HG03095 (cell line): ENCODE measurements at regions not wholly inside any gene's neighbourhood (a gene's known extent, or its start where the extent isn't known, plus 50 kb on each side); places are given as distances from the start of the nearest gene placed in this dataset.
"Not testable (repeated sequence)": the region's sequence is repeated elsewhere in the genome, so short reads cannot be mapped to it uniquely, and the experiment has no call there.

Experiments
- ATAC-seq: cut with Tn5 transposase; IDR thresholded peaks from one replicate; pipeline ENCODE4 v1.9.1; 2021; ENCODE audit warnings: moderate library complexity; ENCODE audit not compliant: unreplicated experiment

- ATAC-seq, result no peak
Measured at GRCh38 chr10:63003816-63004453, 129.2 kb upstream of the NRBF2 start.

GRCh38 chr10:62996925-62997324 is 136.2 kb upstream of the NRBF2 start:
- ATAC-seq, result no peak

- ATAC-seq, result no peak
Measured at GRCh38 chr10:62996516-62996915, 136.6 kb upstream of the NRBF2 start.

- no peak for ATAC-seq
Measured at GRCh38 chr10:62993121-62993520, 140.0 kb upstream of the NRBF2 start.

- peak; percentile 69 for ATAC-seq
Measured at GRCh38 chr10:62992145-62992721, 140.9 kb upstream of the NRBF2 start.

GRCh38 chr10:62990126-62990525 is 143.0 kb upstream of the NRBF2 start:
- no peak for ATAC-seq

- no peak for ATAC-seq
Measured at GRCh38 chr10:62985807-62986600, 147.1 kb upstream of the NRBF2 start.

GRCh38 chr10:62981096-62981495 is 152.0 kb upstream of the NRBF2 start:
- no peak for ATAC-seq

GRCh38 chr10:62980687-62981086 is 152.4 kb upstream of the NRBF2 start:
- ATAC-seq, result no peak

GRCh38 chr10:62979921-62980320 is 153.2 kb upstream of the NRBF2 start:
- no peak for ATAC-seq

- ATAC-seq, result no peak
Measured at GRCh38 chr10:62978482-62978881, 154.6 kb upstream of the NRBF2 start.

GRCh38 chr10:62974795-62975194 is 158.3 kb upstream of the NRBF2 start:
- not testable (repeated sequence) for ATAC-seq

- no peak for ATAC-seq
Measured at GRCh38 chr10:62972103-62972502, 155.9 kb upstream of the EGR2 start.

- ATAC-seq, result no peak
Measured at GRCh38 chr10:62964026-62964425, 147.9 kb upstream of the EGR2 start.

- ATAC-seq, result no peak
Measured at GRCh38 chr10:62961951-62962523, 145.9 kb upstream of the EGR2 start.

- ATAC-seq, result no peak
Measured at GRCh38 chr10:62960416-62960815, 144.2 kb upstream of the EGR2 start.

GRCh38 chr10:62959553-62959952 is 143.4 kb upstream of the EGR2 start:
- ATAC-seq, result no peak

- ATAC-seq, result no peak
Measured at GRCh38 chr10:62958980-62959379, 142.8 kb upstream of the EGR2 start.

- no peak for ATAC-seq
Measured at GRCh38 chr10:62946278-62946677, 130.1 kb upstream of the EGR2 start.

- ATAC-seq, result no peak
Measured at GRCh38 chr10:62939698-62940097, 123.5 kb upstream of the EGR2 start.

GRCh38 chr10:62938672-62939071 is 122.5 kb upstream of the EGR2 start:
- ATAC-seq, result no peak

GRCh38 chr10:62937674-62938073 is 121.5 kb upstream of the EGR2 start:
- ATAC-seq, result no peak
